T-helper 17 cell (primary cell): ENCODE measurements at regions not wholly inside any gene's neighbourhood (a gene's known extent, or its start where the extent isn't known, plus 50 kb on each side); places are given as distances from the start of the nearest gene placed in this dataset.
"Not testable (repeated sequence)": the region's sequence is repeated elsewhere in the genome, so short reads cannot be mapped to it uniquely, and the experiment has no call there.

Experiments used
- ATAC-seq: fragments of 150-1000 bp; cut with Tn5 transposase; 2 replicates; pipeline ENCODE4 v1.10.0; 2021; ENCODE audit warnings: mild to moderate bottlenecking, moderate library complexity
- DNase-seq, 3 donors: peaks; one replicate each; pipeline versions ENCODE4 v3.0.0 to v3.0.0-alpha.2; 2020 to 2021
- H3K9me3 ChIP-seq: one replicate; pipeline ENCODE4 v1.7.0; 2013; ENCODE audit warnings: low read length, mild to moderate bottlenecking; ENCODE audit not compliant: control insufficient read depth, poor library complexity, severe bottlenecking
- H3K27ac Mint-ChIP-seq: one replicate; pipeline ENCODE4 v1.8.0; 2022; ENCODE audit warnings: mild to moderate bottlenecking, moderate library complexity, mixed read lengths
- H3K27me3 Mint-ChIP-seq: one replicate; pipeline ENCODE4 v1.8.0; 2022; ENCODE audit warnings: mixed read lengths
- H3K36me3 Mint-ChIP-seq: one replicate; pipeline ENCODE4 v1.8.0; 2022; ENCODE audit warnings: low read depth, mixed read lengths
- H3K4me1 Mint-ChIP-seq: one replicate; pipeline ENCODE4 v1.8.0; 2022; ENCODE audit warnings: mild to moderate bottlenecking, mixed read lengths
- H3K4me3 Mint-ChIP-seq: one replicate; pipeline ENCODE4 v1.8.0; 2022; ENCODE audit warnings: mild to moderate bottlenecking, moderate library complexity, mixed read lengths

- peaks cover 22% of the 10 kb centered on the region for H3K27me3 Mint-ChIP-seq
- H3K9me3 ChIP-seq, result no peaks in the 10 kb centered on the region
- no peaks in the 10 kb centered on the region for H3K36me3 Mint-ChIP-seq
- DNase-seq (no peak), ATAC-seq (no peak)
- no peaks in the 10 kb centered on the region for H3K4me1 Mint-ChIP-seq
- H3K4me3 Mint-ChIP-seq, result no peak overlapping the region
- H3K27ac Mint-ChIP-seq, result no peak overlapping the region
These were observed 193.6 kb upstream of the DAB2 start for GRCh38 chr5:39618391-39618790.

- ATAC-seq (no peak), DNase-seq (no peak)
- H3K9me3 ChIP-seq, result no peaks in the 10 kb centered on the region
- peaks cover 11% of the 10 kb centered on the region for H3K27me3 Mint-ChIP-seq
- no peak overlapping the region for H3K27ac Mint-ChIP-seq
- no peak overlapping the region for H3K4me3 Mint-ChIP-seq
- H3K4me1 Mint-ChIP-seq, result no peaks in the 10 kb centered on the region
- no peaks in the 10 kb centered on the region for H3K36me3 Mint-ChIP-seq
These were observed 191.4 kb upstream of the DAB2 start for GRCh38 chr5:39616131-39616530.

DNA sequence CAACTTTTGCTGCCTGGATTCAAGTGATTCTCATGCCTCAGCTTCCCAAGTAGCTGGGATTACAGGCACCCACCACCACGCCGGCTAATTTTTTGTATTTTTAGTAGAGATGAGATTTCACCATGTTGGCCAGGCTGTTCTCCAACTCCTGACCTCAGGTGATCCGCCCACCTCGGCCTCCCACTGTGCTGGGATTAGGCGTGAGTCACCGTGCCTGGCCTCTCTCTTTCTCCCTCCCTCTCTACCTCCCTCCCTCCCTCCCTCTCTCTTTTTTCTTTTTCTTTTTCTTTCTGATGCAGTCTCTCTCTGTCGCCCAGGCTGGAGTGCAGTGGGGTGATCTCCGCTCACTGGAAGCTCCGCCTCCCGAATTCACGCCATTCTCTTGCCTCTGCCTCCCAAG is 186.3 kb upstream of the DAB2 start:
- H3K27me3 Mint-ChIP-seq, result peaks cover 21% of the 10 kb centered on the region
- not testable (repeated sequence) for H3K36me3 Mint-ChIP-seq, ATAC-seq, H3K27ac Mint-ChIP-seq, H3K9me3 ChIP-seq, H3K4me3 Mint-ChIP-seq, H3K4me1 Mint-ChIP-seq, DNase-seq

- Mint-ChIP-seq H3K4me3 (no peak overlapping the region), H3K27me3 (peaks cover 36% of the 10 kb centered on the region), H3K4me1 (no peaks in the 10 kb centered on the region), H3K27ac (no peak overlapping the region), H3K36me3 (no peaks in the 10 kb centered on the region)
- no peaks in the 10 kb centered on the region for H3K9me3 ChIP-seq
- DNase-seq, result no peak
- no peak for ATAC-seq
These were observed 183.2 kb upstream of the DAB2 start for GRCh38 chr5:39608024-39608423.

DNA sequence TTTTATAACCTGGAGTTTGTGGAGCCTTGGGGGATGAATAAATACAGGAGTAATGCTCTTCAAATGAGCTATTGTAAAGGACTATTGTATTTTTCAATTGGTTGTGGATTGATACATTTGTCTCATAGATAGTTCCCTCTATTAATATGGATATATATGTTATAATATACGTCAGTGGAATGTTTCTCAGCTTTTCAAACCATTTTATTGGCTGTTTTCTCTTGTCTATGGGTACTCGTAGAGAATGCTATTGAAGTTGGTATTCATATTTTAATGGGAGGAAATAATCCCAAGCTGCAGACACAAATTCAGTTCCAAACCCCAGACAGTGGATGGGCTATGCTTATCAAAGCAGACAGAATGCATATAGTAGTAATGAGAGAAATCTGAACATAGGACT is 181.8 kb upstream of the DAB2 start:
- no peak for DNase-seq
- ATAC-seq, result no peak
- peaks cover 46% of the 10 kb centered on the region for H3K27me3 Mint-ChIP-seq
- no peak overlapping the region for H3K4me3 Mint-ChIP-seq
- no peaks in the 10 kb centered on the region for H3K9me3 ChIP-seq
- no peaks in the 10 kb centered on the region for H3K36me3 Mint-ChIP-seq
- no peaks in the 10 kb centered on the region for H3K4me1 Mint-ChIP-seq
- H3K27ac Mint-ChIP-seq, result no peak overlapping the region

GRCh38 chr5:39605588-39606575 is 181.1 kb upstream of the DAB2 start:
- DNase-seq (no peak), ATAC-seq (no peak)
- H3K9me3 ChIP-seq, result no peaks in the 10 kb centered on the region
- Mint-ChIP-seq H3K4me1 (no peaks in the 10 kb centered on the region), H3K36me3 (no peaks in the 10 kb centered on the region), H3K4me3 (no peak overlapping the region), H3K27ac (no peak overlapping the region), H3K27me3 (peaks cover 46% of the 10 kb centered on the region)

DNA sequence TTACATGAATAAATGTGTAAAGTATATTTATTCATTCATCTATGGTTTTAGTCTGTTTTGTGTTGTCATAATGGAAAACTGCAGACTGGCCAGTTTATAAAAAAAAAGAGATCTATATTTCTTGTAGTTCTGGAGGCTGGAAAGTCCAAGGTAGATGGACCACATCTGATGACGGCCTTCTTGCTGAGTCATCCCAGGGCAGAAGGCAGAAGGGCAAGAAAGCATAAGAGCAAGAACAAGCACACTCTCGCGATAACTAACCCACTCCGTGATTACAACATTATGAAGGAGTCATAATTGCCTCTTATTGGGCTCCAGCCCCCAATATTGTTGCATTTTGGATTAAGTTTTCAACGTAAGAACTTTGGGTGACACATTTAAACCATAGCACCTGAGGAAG is 180.4 kb upstream of the DAB2 start:
- DNase-seq, result no peak
- no peaks in the 10 kb centered on the region for H3K9me3 ChIP-seq

GRCh38 chr5:39604491-39604890 is 179.7 kb upstream of the DAB2 start:
- no peaks in the 10 kb centered on the region for H3K9me3 ChIP-seq
- no peak for DNase-seq
- Mint-ChIP-seq H3K4me3 (no peak overlapping the region), H3K27ac (no peak overlapping the region), H3K4me1 (no peaks in the 10 kb centered on the region), H3K27me3 (peaks cover 43% of the 10 kb centered on the region), H3K36me3 (no peaks in the 10 kb centered on the region)
- ATAC-seq, result no peak

More for the DNA sequence above, 180.4 kb upstream of the DAB2 start:
- Mint-ChIP-seq H3K4me1 (no peaks in the 10 kb centered on the region), H3K4me3 (no peak overlapping the region), H3K27ac (no peak overlapping the region), H3K27me3 (peaks cover 46% of the 10 kb centered on the region), H3K36me3 (no peaks in the 10 kb centered on the region)
- ATAC-seq, result no peak

DNA sequence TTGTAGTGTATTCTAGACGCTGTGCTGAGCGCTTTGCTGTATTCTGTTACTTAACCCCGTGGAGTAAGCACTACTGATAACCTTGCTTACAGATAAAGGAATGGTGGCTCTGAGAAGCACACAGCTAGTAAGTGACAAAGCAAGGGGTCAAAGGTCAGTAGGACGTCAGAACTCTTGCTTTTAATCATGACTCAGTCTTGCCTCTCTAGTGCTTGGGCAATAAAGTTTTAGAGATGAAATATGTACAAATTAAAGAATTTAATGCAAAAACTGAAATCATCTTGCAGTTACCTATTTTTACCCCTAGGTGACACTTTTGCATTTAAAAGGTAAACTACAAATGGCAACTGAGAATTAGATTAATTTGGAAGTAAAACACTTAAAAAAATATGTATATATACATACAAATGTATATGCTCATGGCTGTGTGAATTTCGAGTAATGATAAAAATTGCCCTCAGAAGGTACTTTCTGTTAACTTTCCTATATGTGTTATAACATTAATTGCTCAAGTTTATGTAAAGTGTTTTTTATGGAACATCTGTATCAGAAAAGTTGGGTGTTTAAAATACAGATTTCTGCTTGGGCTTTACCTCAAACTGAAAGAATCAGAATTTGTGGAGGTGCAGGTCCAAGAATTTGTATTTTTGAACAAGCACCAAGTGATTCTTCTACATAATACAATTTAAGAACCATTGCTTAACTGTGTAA is 175.1 kb upstream of the DAB2 start:
- H3K9me3 ChIP-seq, result no peaks in the 10 kb centered on the region
- no peak overlapping the region for H3K4me3 Mint-ChIP-seq
- H3K4me1 Mint-ChIP-seq, result no peaks in the 10 kb centered on the region
- peaks cover 4% of the 10 kb centered on the region for H3K36me3 Mint-ChIP-seq
- peaks cover 46% of the 10 kb centered on the region for H3K27me3 Mint-ChIP-seq
- no peak for ATAC-seq
- DNase-seq, result no peak
- no peak overlapping the region for H3K27ac Mint-ChIP-seq

GRCh38 chr5:39598661-39599248 is 174.0 kb upstream of the DAB2 start:
- ATAC-seq (no peak), DNase-seq (no peak)
- H3K9me3 ChIP-seq, result no peaks in the 10 kb centered on the region
- Mint-ChIP-seq H3K4me3 (no peak overlapping the region), H3K4me1 (no peaks in the 10 kb centered on the region), H3K27ac (no peak overlapping the region), H3K36me3 (peaks cover 4% of the 10 kb centered on the region), H3K27me3 (peaks cover 41% of the 10 kb centered on the region)

DNA sequence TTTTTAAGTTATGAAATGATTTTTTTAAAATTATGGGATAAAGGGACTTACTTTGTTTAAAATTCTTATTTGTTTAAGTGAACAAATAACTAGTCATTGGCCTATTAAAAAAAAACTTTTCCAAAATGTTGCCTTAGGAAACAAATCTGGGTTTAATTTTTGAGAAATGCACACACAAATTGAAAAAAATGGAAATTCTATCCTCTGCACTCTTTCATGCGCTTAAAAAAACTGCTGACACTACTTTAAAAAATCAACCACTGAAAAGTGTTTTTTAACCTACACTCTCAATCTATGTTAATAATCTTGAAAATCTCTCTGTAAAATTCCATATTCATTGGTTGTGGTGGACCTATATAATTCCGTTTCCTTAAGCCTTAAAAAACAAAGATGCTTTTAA is 163.4 kb upstream of the DAB2 start:
- peaks cover 2% of the 10 kb centered on the region for H3K4me1 Mint-ChIP-seq
- no peak overlapping the region for H3K4me3 Mint-ChIP-seq
- peaks cover 23% of the 10 kb centered on the region for H3K27me3 Mint-ChIP-seq
- no peak for DNase-seq
- no peak overlapping the region for H3K27ac Mint-ChIP-seq
- ATAC-seq, result no peak
- H3K36me3 Mint-ChIP-seq, result no peaks in the 10 kb centered on the region
- H3K9me3 ChIP-seq, result no peaks in the 10 kb centered on the region

DNA sequence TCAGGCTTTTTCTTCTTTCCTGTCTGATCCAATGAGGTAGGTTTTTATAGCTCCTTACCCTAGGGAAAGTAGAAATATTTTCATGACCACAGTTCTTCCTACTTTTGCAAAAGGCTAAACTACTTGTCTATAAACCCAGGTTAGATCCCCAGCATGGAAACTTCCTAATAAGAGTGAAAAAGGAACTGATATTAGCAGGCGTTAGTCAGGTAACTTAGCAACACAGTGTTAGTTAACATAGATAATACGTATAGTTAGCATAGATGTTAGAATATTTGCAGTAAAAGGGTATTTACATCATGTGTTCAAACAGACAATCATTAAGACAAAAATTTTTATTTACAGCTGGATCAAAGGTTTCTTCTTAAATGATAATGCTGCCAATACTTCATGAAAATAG is 162.9 kb upstream of the DAB2 start:
- no peaks in the 10 kb centered on the region for H3K9me3 ChIP-seq
- H3K4me1 Mint-ChIP-seq, result peaks cover 2% of the 10 kb centered on the region
- no peaks in the 10 kb centered on the region for H3K36me3 Mint-ChIP-seq
- peaks cover 23% of the 10 kb centered on the region for H3K27me3 Mint-ChIP-seq
- ATAC-seq (no peak), DNase-seq (no peak)
- no peak overlapping the region for H3K27ac Mint-ChIP-seq
- no peak overlapping the region for H3K4me3 Mint-ChIP-seq

- H3K4me1 Mint-ChIP-seq, result peaks cover 5% of the 10 kb centered on the region
- no peaks in the 10 kb centered on the region for H3K9me3 ChIP-seq
- H3K36me3 Mint-ChIP-seq, result no peaks in the 10 kb centered on the region
- ATAC-seq (no peak), DNase-seq (no peak)
- peaks cover 23% of the 10 kb centered on the region for H3K27me3 Mint-ChIP-seq
- H3K4me3 Mint-ChIP-seq, result no peak overlapping the region
- no peak overlapping the region for H3K27ac Mint-ChIP-seq
These were observed 161.4 kb upstream of the DAB2 start for GRCh38 chr5:39586185-39586584.
